Calu3 (cell line): ENCODE measurements at regions not wholly inside any gene's neighbourhood (a gene's known extent, or its start where the extent isn't known, plus 50 kb on each side); places are given as distances from the start of the nearest gene placed in this dataset.

ENCODE experiments used
- BruUV-seq: library from RNA; stranded (reverse); fragments of 400-500 nt; replicated peaks from 2 replicates; lab custom pipeline; 2021; lab: Mats Ljungman, UMichigan
- CTCF ChIA-PET: fragments of 300-600 bp; sonication (Branson Sonifier 250); formaldehyde crosslinking; loops from one replicate; lab custom pipeline; 2022; ENCODE audit warnings: antibody characterized with exemption; lab: Charles Lee
- DNase-seq: peaks from one replicate; pipeline ENCODE4 v3.0.0; 2022
- H3K27ac Mint-ChIP-seq: one replicate; pipeline ENCODE4 v1.8.0; 2022; ENCODE audit warnings: mixed read lengths; ENCODE audit not compliant: unreplicated experiment
- H3K27me3 Mint-ChIP-seq: one replicate; pipeline ENCODE4 v1.8.0; 2022; ENCODE audit warnings: mixed read lengths; ENCODE audit not compliant: unreplicated experiment
- H3K36me3 Mint-ChIP-seq: one replicate; pipeline ENCODE4 v1.8.0; 2022; ENCODE audit warnings: mild to moderate bottlenecking, moderate library complexity, mixed read lengths; ENCODE audit not compliant: insufficient read depth, unreplicated experiment
- H3K4me1 Mint-ChIP-seq: one replicate; pipeline ENCODE4 v1.8.0; 2022; ENCODE audit warnings: mild to moderate bottlenecking, low read depth, mixed read lengths; ENCODE audit not compliant: unreplicated experiment
- H3K4me3 Mint-ChIP-seq: one replicate; pipeline ENCODE4 v1.8.0; 2022; ENCODE audit warnings: mild to moderate bottlenecking, low read depth, moderate library complexity, mixed read lengths; ENCODE audit not compliant: unreplicated experiment
- H3K9me3 Mint-ChIP-seq: one replicate; pipeline ENCODE4 v1.8.0; 2022; ENCODE audit warnings: low read depth, mixed read lengths; ENCODE audit not compliant: unreplicated experiment
- CTCF ChIP-seq: fragments of 200-600 bp; IDR thresholded peaks from one replicate; pipeline ENCODE4 v1.8.0; 2022; ENCODE audit warnings: antibody characterized with exemption; ENCODE audit not compliant: unreplicated experiment
- intact Hi-C: fragments of 100-400 bp; cut with micrococcal nuclease; formaldehyde crosslinking; loops from one replicate; pipeline ENCODE4 v1.10.0; 2022; ENCODE audit not compliant: unreplicated experiment

GRCh38 chr4:125837493-125838201, 522.9 kb downstream of the FAT4 start:
- no peaks in the 10 kb centered on the region for H3K27me3 Mint-ChIP-seq
- DNase-seq, result no peak
- TF ChIP-seq CTCF, result no peak
- no peaks in the 10 kb centered on the region for H3K9me3 Mint-ChIP-seq
- H3K4me3 Mint-ChIP-seq, result no peak overlapping the region
- CTCF ChIA-PET, result no interaction called here
- no peaks in the 10 kb centered on the region for H3K4me1 Mint-ChIP-seq
- H3K36me3 Mint-ChIP-seq, result no peaks in the 10 kb centered on the region
- no TSS peak for BruUV-seq
- no peak overlapping the region for H3K27ac Mint-ChIP-seq
- intact Hi-C loops, result no loop called here

- CTCF ChIA-PET, result no interaction called here
- Mint-ChIP-seq H3K9me3 (no peaks in the 10 kb centered on the region), H3K4me1 (no peaks in the 10 kb centered on the region), H3K27ac (no peak overlapping the region), H3K36me3 (no peaks in the 10 kb centered on the region), H3K4me3 (no peak overlapping the region), H3K27me3 (no peaks in the 10 kb centered on the region)
- intact Hi-C loops, result no loop called here
- no TSS peak for BruUV-seq
- TF ChIP-seq CTCF, result no peak
- DNase-seq, result no peak
Observed at GRCh38 chr4:125838202-125838601, 523.4 kb downstream of the FAT4 start.

- no peaks in the 10 kb centered on the region for H3K27me3 Mint-ChIP-seq
- no peak for TF ChIP-seq CTCF
- no peaks in the 10 kb centered on the region for H3K9me3 Mint-ChIP-seq
- no peak overlapping the region for H3K4me3 Mint-ChIP-seq
- H3K36me3 Mint-ChIP-seq, result no peaks in the 10 kb centered on the region
- H3K4me1 Mint-ChIP-seq, result no peaks in the 10 kb centered on the region
- no peak for DNase-seq
- CTCF ChIA-PET, result no interaction called here
- BruUV-seq, result no TSS peak
- intact Hi-C loops, result no loop called here
- H3K27ac Mint-ChIP-seq, result no peak overlapping the region
Observed at GRCh38 chr4:125838924-125839323, 524.2 kb downstream of the FAT4 start.

- H3K4me1 Mint-ChIP-seq, result no peaks in the 10 kb centered on the region
- no peak for DNase-seq
- intact Hi-C loops, result no loop called here
- BruUV-seq, result no TSS peak
- CTCF ChIA-PET, result no interaction called here
- H3K27ac Mint-ChIP-seq, result no peak overlapping the region
- TF ChIP-seq CTCF, result no peak
- H3K36me3 Mint-ChIP-seq, result no peaks in the 10 kb centered on the region
- H3K4me3 Mint-ChIP-seq, result no peak overlapping the region
- H3K27me3 Mint-ChIP-seq, result no peaks in the 10 kb centered on the region
- no peaks in the 10 kb centered on the region for H3K9me3 Mint-ChIP-seq
Observed at GRCh38 chr4:125843947-125844346, 529.2 kb downstream of the FAT4 start.
